ENCODE measurements at regions not wholly inside any gene's neighbourhood (a gene's known extent, or its start where the extent isn't known, plus 50 kb on each side); places are given as distances from the start of the nearest gene placed in this dataset.

- no peaks in the 10 kb centered on the region for H3K36me3 ChIP-seq (ENCODE audit: control insufficient read depth, insufficient read depth, low read length)
- H3K4me3 ChIP-seq (replicated peaks; ENCODE audit: low read depth, low read length): no peak overlapping the region
- no peaks in the 10 kb centered on the region for H3K27me3 ChIP-seq (replicated peaks; ENCODE audit: control insufficient read depth, insufficient read depth, low read length)
- DNase-seq (ENCODE audit: extremely low read depth, insufficient read length): no peak
- no peak for TF ChIP-seq CTCF (IDR thresholded peaks at IDR 0.05; ENCODE audit: insufficient read depth, low read length, poor library complexity, severe bottlenecking)
These were observed 1374.8 kb upstream of the MAP3K7 start for GRCh38 chr6:91961671-91962070.

GRCh38 chr6:91961236-91961635 is 1374.4 kb upstream of the MAP3K7 start:
- no peaks in the 10 kb centered on the region for H3K36me3 ChIP-seq (ENCODE audit: control insufficient read depth, insufficient read depth, low read length)
- no peak for TF ChIP-seq CTCF (IDR thresholded peaks at IDR 0.05; ENCODE audit: insufficient read depth, low read length, poor library complexity, severe bottlenecking)
- no peak for DNase-seq (ENCODE audit: extremely low read depth, insufficient read length)
- H3K4me3 ChIP-seq (replicated peaks; ENCODE audit: low read depth, low read length): no peak overlapping the region
- H3K27me3 ChIP-seq (replicated peaks; ENCODE audit: control insufficient read depth, insufficient read depth, low read length): no peaks in the 10 kb centered on the region

GRCh38 chr6:91941838-91942237 is 1355.0 kb upstream of the MAP3K7 start:
- no peak for DNase-seq (ENCODE audit: extremely low read depth, insufficient read length)
- Histone ChIP-seq H3K27me3 (replicated peaks; ENCODE audit: control insufficient read depth, insufficient read depth, low read length) (no peaks in the 10 kb centered on the region), H3K36me3 (ENCODE audit: control insufficient read depth, insufficient read depth, low read length) (no peaks in the 10 kb centered on the region), H3K4me3 (replicated peaks; ENCODE audit: low read depth, low read length) (no peak overlapping the region)
- TF ChIP-seq CTCF (IDR thresholded peaks at IDR 0.05; ENCODE audit: insufficient read depth, low read length, poor library complexity, severe bottlenecking): no peak

- Histone ChIP-seq H3K4me3 (replicated peaks; ENCODE audit: low read depth, low read length) (no peak overlapping the region), H3K36me3 (ENCODE audit: control insufficient read depth, insufficient read depth, low read length) (no peaks in the 10 kb centered on the region), H3K27me3 (replicated peaks; ENCODE audit: control insufficient read depth, insufficient read depth, low read length) (no peaks in the 10 kb centered on the region)
- DNase-seq (ENCODE audit: extremely low read depth, insufficient read length): no peak
- no peak for TF ChIP-seq CTCF (IDR thresholded peaks at IDR 0.05; ENCODE audit: insufficient read depth, low read length, poor library complexity, severe bottlenecking)
These were observed 1353.9 kb upstream of the MAP3K7 start for GRCh38 chr6:91940801-91941200.

GRCh38 chr6:91926827-91927226 is 1340.0 kb upstream of the MAP3K7 start:
- Histone ChIP-seq H3K27me3 (replicated peaks; ENCODE audit: control insufficient read depth, insufficient read depth, low read length) (no peaks in the 10 kb centered on the region), H3K36me3 (ENCODE audit: control insufficient read depth, insufficient read depth, low read length) (no peaks in the 10 kb centered on the region), H3K4me3 (replicated peaks; ENCODE audit: low read depth, low read length) (no peak overlapping the region)
- no peak for DNase-seq (ENCODE audit: extremely low read depth, insufficient read length)
- no peak for TF ChIP-seq CTCF (IDR thresholded peaks at IDR 0.05; ENCODE audit: insufficient read depth, low read length, poor library complexity, severe bottlenecking)

GRCh38 chr6:91926361-91926760 is 1339.5 kb upstream of the MAP3K7 start:
- TF ChIP-seq CTCF (IDR thresholded peaks at IDR 0.05; ENCODE audit: insufficient read depth, low read length, poor library complexity, severe bottlenecking): no peak
- DNase-seq (ENCODE audit: extremely low read depth, insufficient read length): no peak
- no peaks in the 10 kb centered on the region for H3K27me3 ChIP-seq (replicated peaks; ENCODE audit: control insufficient read depth, insufficient read depth, low read length)
- no peaks in the 10 kb centered on the region for H3K36me3 ChIP-seq (ENCODE audit: control insufficient read depth, insufficient read depth, low read length)
- no peak overlapping the region for H3K4me3 ChIP-seq (replicated peaks; ENCODE audit: low read depth, low read length)
